Renal pelvis (tissue), 1 donor: ENCODE measurements at regions not wholly inside any gene's neighbourhood (a gene's known extent, or its start where the extent isn't known, plus 50 kb on each side); places are given as distances from the start of the nearest gene placed in this dataset.

Experiments
- DNase-seq: peaks from one replicate; pipeline ENCODE4 v3.0.0-alpha.2; 2013

DNA sequence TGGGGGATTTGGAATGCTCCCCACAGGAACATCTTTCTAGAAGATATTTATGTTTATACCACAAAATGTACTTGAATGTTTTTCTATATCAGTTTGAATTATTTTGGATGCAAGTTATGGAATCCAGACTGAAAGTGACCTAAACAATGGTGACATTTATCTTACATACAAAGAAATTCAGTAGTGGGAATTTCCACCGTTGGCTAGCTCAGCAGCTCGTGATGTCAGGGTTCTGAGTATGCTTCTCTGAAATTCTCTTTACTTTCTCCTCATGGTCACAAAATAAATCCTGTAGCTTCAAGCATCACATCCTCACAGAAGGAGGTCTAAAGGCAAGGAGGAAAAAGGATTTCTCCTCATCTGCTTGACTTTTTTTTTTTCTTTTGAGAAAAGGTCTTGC, 105.3 kb downstream of the AKAIN1 start:
- DNase-seq = no peak

DNA sequence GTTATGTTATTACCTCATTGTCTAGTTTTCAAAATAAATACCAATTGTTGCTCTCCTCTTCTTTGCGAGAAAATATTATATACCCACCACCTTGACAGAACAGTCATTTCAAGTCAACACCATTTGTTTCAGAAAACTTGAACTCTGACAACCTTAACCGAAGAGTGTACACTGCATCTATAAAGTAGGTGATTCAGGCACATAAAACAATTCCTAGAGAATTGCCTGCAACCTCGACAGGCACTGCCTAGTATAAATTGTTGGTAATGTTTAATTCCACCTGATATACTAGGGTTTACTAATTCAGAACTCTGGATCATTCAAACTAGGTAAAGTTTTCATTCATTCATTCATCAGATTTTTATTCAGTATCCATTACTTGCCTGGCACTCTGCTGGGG, 121.8 kb downstream of the AKAIN1 start:
- no peak for DNase-seq

- DNase-seq = peak; percentile 24
These were observed 123.8 kb downstream of the AKAIN1 start for GRCh38 chr18:5073026-5073944.

GRCh38 chr18:5068851-5069250, 128.2 kb downstream of the AKAIN1 start:
- no peak for DNase-seq

DNA sequence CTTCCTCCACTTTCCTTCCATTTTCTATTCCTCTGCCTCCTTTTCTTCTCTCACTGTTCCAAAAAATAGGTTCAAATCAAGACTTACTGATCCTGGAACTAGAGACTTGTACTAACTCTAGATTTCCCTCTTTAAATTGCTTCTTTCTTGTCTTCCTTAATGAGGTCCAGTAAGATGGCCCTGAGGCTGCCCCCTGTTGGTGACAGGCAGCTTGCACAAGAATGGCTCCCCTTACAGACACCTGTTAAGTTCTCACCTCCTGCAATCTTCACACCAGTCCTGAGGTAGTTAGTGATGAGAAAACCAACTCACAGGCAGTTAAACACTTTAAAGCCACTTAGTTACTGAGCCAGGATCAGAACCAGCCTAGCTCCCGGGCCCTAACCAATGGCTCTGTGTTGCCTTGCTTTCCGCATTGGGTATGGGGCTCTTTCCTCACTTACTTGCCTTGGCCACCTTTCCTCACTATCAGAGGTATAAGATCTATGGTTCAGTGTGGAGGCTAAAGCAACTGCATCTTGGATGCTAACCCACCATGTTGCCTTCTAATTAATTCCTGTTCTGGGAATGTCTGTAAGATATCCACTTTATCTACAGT, 130.6 kb downstream of the AKAIN1 start:
- DNase-seq = no peak

DNA sequence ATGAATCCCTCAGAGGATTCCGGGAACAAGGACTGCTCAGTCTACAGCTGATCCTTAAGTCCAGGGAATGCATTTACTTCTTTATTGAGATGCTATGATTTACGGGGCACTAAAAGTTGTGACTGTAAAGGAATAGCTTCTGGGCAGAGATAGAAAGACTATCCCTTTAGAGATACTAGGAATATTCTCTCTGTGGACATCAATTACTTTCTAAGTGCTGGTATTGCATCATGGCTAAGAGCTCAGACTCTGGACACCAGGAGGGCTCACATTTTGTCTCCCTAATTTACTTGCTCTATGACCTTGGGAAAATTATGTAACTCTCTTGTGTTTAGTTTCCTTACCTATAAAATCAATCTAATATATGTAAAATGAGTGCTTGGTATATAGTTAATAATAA, 131.4 kb downstream of the AKAIN1 start:
- no peak for DNase-seq

GRCh38 chr18:5064841-5065370, 132.2 kb downstream of the AKAIN1 start:
- no peak for DNase-seq

DNA sequence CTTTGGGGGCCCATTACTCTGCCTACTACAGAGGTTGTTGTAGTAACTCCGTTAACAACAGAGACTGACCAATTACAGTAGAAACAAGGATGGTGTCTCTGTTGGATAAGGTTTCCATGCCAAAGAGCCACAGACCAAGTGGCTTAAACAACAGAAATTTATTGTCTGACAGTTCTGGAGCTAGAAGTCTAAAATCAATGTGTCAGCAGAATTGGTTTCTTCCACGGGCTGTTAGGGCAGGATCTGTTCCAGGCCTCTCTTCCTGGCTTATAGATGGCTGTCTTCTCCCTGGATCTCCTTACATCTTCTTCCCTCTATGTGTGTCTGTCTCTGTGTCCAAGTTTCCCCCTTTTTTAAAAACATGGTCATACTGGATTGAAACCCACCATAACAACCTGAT, 135.3 kb downstream of the AKAIN1 start:
- DNase-seq = no peak

- no peak for DNase-seq
These were observed 136.5 kb downstream of the AKAIN1 start for GRCh38 chr18:5060543-5060942.

- no peak for DNase-seq
These were observed 137.4 kb downstream of the AKAIN1 start for GRCh38 chr18:5059696-5060032.

- no peak for DNase-seq
These were observed 138.0 kb downstream of the AKAIN1 start for GRCh38 chr18:5058768-5059695.

GRCh38 chr18:5057386-5058348, 139.4 kb downstream of the AKAIN1 start:
- DNase-seq = peak; percentile 64

GRCh38 chr18:5052491-5052890, 144.6 kb downstream of the AKAIN1 start:
- DNase-seq = no peak

DNA sequence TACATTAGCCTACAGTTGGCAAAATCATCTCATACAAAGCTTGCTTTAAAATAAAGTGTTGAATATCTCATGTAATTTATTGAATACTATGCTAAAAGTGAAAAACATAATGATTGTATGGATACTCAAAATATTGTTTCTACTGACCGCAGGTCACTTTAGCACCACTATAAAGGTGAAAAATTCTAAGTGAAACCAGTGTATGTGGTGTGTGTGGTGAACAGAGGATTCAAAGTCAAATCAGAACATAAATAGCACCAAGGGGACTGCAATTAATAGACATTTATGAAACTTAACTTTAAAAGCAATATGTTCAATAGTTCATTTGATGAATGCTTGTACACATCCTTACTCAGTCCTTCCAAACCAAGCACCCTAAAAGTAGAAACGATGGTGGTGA, 145.8 kb downstream of the AKAIN1 start:
- DNase-seq = no peak

DNA sequence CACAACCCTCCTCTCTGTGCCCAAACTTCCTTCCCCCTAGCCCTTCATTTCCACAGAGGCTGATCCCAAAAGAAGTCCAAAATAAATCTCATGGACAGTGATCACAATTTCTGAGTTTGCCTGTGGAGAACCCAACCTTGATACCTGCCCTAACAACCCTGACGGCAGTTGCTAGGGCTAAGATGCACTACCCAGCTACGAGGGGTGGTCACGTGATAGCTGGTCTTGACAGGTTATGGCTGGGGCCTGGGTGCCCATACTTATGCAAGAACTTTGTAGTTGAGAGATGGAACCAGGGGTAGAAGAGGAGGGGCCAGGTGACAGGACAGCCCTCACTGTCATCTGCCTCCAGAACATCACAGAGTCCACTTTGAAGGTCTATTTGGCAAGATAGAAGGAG, 147.9 kb downstream of the AKAIN1 start:
- no peak for DNase-seq

DNA sequence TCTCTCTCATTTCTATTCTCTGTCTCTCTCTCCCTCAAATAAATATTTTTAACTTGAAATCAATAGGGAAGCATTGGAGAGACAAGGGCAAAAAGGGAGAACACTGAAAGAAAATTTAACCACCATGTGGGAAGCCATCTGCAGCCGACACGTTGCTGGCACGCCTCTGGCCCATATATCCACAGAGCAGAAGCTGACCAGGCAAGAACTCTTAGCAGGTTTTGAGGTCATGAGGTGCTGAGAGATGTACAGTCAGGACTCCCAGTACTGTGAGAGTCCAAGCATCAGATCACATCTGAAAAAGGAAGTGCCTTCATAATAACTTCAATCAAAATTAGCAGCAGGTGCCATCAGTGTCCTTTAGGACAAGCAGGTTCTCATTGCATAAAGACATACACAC, 156.6 kb downstream of the AKAIN1 start:
- DNase-seq = no peak

- DNase-seq = no peak
These were observed 160.5 kb downstream of the AKAIN1 start for GRCh38 chr18:5036523-5036922.

DNA sequence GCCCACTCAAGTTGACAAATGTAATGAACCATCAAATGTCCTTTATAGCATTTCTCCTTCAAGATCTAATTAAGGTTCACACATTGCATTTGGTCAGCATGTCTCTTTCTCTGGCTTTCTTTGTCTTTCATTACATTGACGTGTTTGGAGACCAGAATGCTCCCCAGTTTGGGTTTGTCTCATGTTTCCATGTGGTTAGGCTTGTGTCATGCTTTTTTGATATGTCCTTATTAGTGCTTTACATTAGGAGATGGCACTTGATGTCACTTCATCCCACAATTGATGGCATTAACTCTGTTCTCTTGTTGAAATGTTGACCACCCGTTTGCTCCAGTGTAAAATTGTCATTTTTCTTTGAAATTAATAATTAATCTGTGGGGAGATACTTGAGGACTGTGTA, 165.8 kb downstream of the AKAIN1 start:
- DNase-seq = no peak

- no peak for DNase-seq
These were observed 166.4 kb downstream of the AKAIN1 start for GRCh38 chr18:5030636-5031035.

DNA sequence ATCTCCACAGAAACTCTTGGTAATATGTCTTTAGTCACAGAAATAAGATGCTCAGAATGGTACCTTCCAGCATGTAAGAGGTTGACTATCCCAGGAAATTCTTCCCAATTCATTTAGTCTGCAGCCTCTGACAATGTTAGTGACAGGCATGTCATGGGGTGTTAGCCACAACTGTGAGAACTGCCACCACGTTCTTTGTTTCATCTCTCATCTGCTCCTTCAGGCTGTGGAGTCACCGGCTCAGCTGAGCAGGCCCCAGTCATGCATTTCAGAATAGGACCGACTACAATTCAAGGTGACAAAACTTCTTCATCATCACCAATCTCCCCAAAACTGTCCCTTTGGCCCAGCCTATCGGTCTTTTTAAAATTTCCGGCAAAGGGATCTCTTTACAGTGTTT, 167.5 kb downstream of the AKAIN1 start:
- no peak for DNase-seq

DNA sequence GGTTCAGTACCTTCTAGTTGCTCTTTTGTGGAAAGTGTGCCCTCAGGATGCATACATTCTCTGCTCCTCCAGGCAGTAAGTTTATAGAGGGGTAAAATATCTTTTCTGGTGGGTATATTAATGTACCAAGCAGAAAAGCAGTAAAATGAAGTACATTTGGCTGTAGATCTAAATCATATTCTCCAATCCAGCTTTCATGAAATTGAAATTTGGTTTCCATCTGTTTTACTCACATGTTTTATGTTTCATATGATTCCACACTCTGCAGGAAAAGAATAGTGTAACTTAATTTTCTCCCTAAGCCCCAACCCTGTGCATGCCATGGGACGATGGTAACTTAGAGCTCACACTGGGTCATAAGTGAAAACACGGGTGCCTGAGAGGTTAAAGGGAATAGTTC, 172.3 kb downstream of the AKAIN1 start:
- no peak for DNase-seq
